Liver (tissue), 3 donors: ENCODE measurements at regions not wholly inside any gene's neighbourhood (a gene's known extent, or its start where the extent isn't known, plus 50 kb on each side); places are given as distances from the start of the nearest gene placed in this dataset.

Experiments used
- CTCF ChIP-seq: fragments of 150-350 bp; IDR thresholded peaks from 2 replicates; pipeline ENCODE4 v1.5.1; 2017; ENCODE audit warnings: improper control_type of control experiment, low read depth, low read length; ENCODE audit not compliant: missing input control
- GABPA ChIP-seq, 2 donors: IDR thresholded peaks in 1 of 2; conservative IDR thresholded peaks in 1 of 2; 2 replicates each; pipeline ENCODE4 v1.6.1; 2016; ENCODE audit warnings: antibody characterized with exemption in 2 of 2, mild to moderate bottlenecking in 1 of 2, moderate library complexity in 1 of 2
- NR2F2 ChIP-seq: IDR thresholded peaks from 2 replicates; pipeline ENCODE4 v1.6.1; 2016; ENCODE audit warnings: antibody characterized with exemption
- RXRA ChIP-seq, 2 donors: IDR thresholded peaks; 2 replicates each; pipeline ENCODE4 v1.6.1; 2017 to 2018; ENCODE audit warnings: antibody characterized with exemption in 2 of 2, mild to moderate bottlenecking in 1 of 2
- TAF1 ChIP-seq: conservative IDR thresholded peaks from 2 replicates; pipeline ENCODE4 v1.6.1; 2016; ENCODE audit warnings: antibody characterized with exemption, mild to moderate bottlenecking
- YY1 ChIP-seq: IDR thresholded peaks from 2 replicates; pipeline ENCODE4 v1.6.1; 2016; ENCODE audit warnings: antibody characterized with exemption, mild to moderate bottlenecking
- ZBTB33 ChIP-seq: IDR thresholded peaks from 2 replicates; pipeline ENCODE4 v1.6.1; 2016; ENCODE audit warnings: antibody characterized with exemption
- donor health status: healthy.
- donor health status: healthy.

- TF ChIP-seq CTCF: no peak
- no peak for TF ChIP-seq GABPA (IDR thresholded peaks at IDR 0.05 in 1 of 2, conservative IDR thresholded peaks at IDR 0.05 in 1 of 2)
- TF ChIP-seq ZBTB33: no peak
- no peak for TF ChIP-seq TAF1
- TF ChIP-seq NR2F2: no peak
- no peak for TF ChIP-seq YY1
- TF ChIP-seq RXRA (IDR thresholded peaks at IDR 0.05): no peak
These were observed 84.2 kb upstream of the ARRDC4 start for GRCh38 chr15:97876281-97876675.
